ENCODE measurements at regions not wholly inside any gene's neighbourhood (a gene's known extent, or its start where the extent isn't known, plus 50 kb on each side); places are given as distances from the start of the nearest gene placed in this dataset.
"Not testable (repeated sequence)": the region's sequence is repeated elsewhere in the genome, so short reads cannot be mapped to it uniquely, and the experiment has no call there.

DNA sequence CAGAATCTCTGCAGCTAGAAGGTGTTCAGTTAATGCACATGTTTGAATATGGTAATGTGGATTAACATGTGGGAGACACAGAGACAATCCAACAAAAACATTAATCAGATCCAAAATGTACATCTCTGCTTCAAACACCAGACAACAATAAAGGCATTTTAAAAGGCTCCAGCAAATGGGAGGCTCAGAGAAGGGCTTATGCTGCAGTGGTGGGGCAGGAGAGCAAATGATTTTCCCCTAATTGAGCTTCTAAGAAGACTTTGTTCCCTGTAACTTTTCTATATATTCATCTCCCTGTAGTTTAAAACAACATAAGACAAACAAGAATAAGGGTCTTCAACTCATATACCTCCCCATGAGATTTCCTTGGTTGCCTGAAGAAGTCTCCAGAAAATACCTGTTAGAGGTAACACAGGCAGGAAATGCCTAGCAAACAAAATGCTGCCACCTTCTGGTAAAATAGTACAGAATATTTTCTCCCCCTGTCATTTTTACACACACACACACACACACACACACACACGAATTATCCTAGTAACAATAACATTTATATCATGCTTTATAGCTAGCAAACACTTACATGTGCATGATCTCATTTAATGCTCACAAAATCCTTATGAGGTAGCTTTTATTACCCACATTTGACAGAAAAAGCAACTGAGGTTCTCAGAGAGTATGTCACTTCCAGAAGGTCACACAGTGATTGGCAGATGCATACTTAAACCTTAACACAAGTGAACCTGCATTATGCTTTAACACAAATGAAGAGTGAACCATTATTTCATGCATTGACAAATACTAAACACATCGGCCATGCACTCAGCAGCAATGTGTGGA, 123.4 kb upstream of the MB21D2 start:
- in situ Hi-C loops (cut with MboI; ENCODE audit: low pct_unique_long_range_greater_than_20kb, low sequenced_read_pairs, unreplicated experiment) = loop anchor here (5.0 to 25.0 kb wide), 3 partner anchors 224 to 521 kb away; partner anchors contain the start of gene ATP13A4
- TF ChIP-seq, protein P1, sequence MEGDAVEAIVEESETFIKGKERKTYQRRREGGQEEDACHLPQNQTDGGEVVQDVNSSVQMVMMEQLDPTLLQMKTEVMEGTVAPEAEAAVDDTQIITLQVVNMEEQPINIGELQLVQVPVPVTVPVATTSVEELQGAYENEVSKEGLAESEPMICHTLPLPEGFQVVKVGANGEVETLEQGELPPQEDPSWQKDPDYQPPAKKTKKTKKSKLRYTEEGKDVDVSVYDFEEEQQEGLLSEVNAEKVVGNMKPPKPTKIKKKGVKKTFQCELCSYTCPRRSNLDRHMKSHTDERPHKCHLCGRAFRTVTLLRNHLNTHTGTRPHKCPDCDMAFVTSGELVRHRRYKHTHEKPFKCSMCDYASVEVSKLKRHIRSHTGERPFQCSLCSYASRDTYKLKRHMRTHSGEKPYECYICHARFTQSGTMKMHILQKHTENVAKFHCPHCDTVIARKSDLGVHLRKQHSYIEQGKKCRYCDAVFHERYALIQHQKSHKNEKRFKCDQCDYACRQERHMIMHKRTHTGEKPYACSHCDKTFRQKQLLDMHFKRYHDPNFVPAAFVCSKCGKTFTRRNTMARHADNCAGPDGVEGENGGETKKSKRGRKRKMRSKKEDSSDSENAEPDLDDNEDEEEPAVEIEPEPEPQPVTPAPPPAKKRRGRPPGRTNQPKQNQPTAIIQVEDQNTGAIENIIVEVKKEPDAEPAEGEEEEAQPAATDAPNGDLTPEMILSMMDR (IDR thresholded peaks at IDR 0.05; ENCODE audit: extremely low read depth, insufficient read depth, missing control alignments) = peak; percentile 54
- DNase-seq (ENCODE audit: low spot score) = peak; percentile 62

DNA sequence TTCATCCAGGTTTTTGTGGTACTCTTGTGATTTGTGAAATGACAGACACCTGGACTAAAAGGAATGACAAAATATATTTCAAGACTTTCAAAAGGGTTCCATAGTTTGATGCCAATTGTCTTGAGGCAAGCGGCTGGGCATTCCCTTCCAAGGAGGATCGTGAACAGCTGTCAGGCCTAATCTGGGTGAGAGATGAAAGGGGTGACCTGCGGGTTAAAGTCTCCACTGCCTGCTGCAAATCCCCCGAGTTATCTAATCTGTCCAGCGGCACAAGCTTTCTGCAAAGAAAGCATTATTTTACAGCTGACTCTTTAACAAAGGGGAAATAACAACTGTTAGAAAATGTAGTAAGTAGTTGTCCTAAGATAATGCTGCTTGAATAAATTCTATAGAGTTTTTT, 128.7 kb upstream of the MB21D2 start:
- TF ChIP-seq, protein P1 (IDR thresholded peaks at IDR 0.05; ENCODE audit: extremely low read depth, insufficient read depth, missing control alignments) = no peak
- no peak for DNase-seq (ENCODE audit: low spot score)
- in situ Hi-C loops (cut with MboI; ENCODE audit: low pct_unique_long_range_greater_than_20kb, low sequenced_read_pairs, unreplicated experiment) = loop anchor here (25.0 kb wide), 2 partner anchors 484 to 516 kb away; partner anchors contain the start of gene ATP13A4

DNA sequence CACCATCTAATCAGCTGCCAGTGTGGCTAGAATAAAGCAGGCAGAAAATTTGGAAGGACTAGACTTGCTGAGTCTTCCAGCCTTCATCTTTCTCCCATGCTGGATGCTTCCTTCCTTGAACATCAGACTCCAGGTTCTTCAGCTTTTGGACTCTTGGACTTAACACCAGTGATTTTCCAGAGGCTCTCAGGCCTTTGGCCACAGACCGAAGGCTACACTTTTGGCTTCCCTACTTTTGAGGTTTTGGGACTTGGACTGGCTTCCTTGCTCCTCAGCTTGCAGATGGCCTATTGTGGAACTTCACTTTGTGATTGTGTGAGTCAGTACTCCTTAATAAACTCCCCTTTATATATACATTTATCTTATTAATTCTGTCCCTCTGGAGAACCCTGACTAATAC, 129.8 kb upstream of the MB21D2 start:
- DNase-seq (ENCODE audit: low spot score) = not testable (repeated sequence)
- in situ Hi-C loops (cut with MboI; ENCODE audit: low pct_unique_long_range_greater_than_20kb, low sequenced_read_pairs, unreplicated experiment) = loop anchor here (25.0 kb wide), 2 partner anchors 485 to 515 kb away; partner anchors contain the start of gene ATP13A4

DNA sequence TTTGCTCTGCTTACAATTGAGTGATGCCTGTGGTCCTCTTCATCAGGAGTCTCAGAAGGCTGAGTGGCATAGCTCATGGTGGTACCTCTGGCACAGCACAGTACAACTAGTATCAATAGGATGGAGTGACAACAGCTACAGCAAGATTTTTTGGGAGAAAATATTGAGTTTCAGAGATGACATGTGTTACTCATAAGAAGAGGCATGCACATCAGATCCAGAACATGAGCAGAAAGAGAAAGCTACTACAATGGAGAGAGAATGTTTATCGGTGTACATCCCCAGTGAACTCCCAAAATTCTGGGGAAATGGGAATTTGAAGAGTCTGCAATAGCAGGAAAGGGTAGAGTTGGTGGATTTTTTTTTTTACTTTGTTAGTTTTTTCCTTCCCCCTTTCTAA, 130.5 kb upstream of the MB21D2 start:
- in situ Hi-C loops (cut with MboI; ENCODE audit: low pct_unique_long_range_greater_than_20kb, low sequenced_read_pairs, unreplicated experiment) = loop anchor here (25.0 kb wide), 2 partner anchors 486 to 514 kb away; partner anchors contain the start of gene ATP13A4
- no peak for DNase-seq (ENCODE audit: low spot score)
- TF ChIP-seq, protein P1 (IDR thresholded peaks at IDR 0.05; ENCODE audit: extremely low read depth, insufficient read depth, missing control alignments) = no peak

DNA sequence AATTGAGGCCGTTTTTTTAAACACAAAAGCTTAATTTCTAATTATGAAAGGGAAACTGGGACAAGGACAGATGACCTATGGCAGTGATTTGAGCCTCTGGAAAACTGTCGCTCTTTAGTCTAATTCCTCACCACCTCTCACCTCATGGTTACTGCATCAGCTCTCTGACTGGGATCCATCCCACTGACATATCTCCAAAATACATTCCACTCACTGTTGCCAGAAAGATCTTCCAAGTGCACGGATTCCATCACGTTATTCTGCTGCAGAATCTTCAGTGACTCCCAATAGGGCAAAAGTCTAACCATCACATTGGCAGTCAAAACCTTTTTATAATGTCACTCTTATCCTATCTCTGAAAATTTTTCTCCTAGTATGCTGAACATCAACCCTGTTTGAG, 132.3 kb upstream of the MB21D2 start:
- no peak for DNase-seq (ENCODE audit: low spot score)
- in situ Hi-C loops (cut with MboI; ENCODE audit: low pct_unique_long_range_greater_than_20kb, low sequenced_read_pairs, unreplicated experiment) = loop anchor here (25.0 kb wide), 2 partner anchors 488 to 512 kb away; partner anchors contain the start of gene ATP13A4
- TF ChIP-seq, protein P1 (IDR thresholded peaks at IDR 0.05; ENCODE audit: extremely low read depth, insufficient read depth, missing control alignments) = no peak

DNA sequence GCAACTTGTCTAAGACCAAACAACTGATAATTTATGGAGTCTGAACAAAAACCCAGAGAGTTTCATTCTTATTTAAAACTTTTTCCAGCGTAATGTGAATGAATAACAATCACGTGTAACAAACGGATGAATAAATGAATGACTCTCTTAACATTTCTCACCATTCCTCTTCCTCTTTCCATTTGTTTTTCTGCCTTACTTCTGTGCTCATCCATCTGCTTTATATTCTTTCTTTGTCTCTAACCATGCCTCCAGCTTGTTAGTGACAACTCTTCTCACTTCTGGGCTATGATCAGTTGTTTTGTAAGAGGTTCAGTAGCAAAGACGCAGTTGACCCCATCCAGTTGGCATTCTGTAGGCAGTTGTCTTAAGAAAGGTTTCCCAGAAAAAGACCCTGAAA, 133.7 kb upstream of the MB21D2 start:
- TF ChIP-seq, protein P1 (IDR thresholded peaks at IDR 0.05; ENCODE audit: extremely low read depth, insufficient read depth, missing control alignments) = no peak
- in situ Hi-C loops (cut with MboI; ENCODE audit: low pct_unique_long_range_greater_than_20kb, low sequenced_read_pairs, unreplicated experiment) = no loop called here
- DNase-seq (ENCODE audit: low spot score) = no peak
